ENCODE measurements at regions not wholly inside any gene's neighbourhood (a gene's known extent, or its start where the extent isn't known, plus 50 kb on each side); places are given as distances from the start of the nearest gene placed in this dataset.

DNA sequence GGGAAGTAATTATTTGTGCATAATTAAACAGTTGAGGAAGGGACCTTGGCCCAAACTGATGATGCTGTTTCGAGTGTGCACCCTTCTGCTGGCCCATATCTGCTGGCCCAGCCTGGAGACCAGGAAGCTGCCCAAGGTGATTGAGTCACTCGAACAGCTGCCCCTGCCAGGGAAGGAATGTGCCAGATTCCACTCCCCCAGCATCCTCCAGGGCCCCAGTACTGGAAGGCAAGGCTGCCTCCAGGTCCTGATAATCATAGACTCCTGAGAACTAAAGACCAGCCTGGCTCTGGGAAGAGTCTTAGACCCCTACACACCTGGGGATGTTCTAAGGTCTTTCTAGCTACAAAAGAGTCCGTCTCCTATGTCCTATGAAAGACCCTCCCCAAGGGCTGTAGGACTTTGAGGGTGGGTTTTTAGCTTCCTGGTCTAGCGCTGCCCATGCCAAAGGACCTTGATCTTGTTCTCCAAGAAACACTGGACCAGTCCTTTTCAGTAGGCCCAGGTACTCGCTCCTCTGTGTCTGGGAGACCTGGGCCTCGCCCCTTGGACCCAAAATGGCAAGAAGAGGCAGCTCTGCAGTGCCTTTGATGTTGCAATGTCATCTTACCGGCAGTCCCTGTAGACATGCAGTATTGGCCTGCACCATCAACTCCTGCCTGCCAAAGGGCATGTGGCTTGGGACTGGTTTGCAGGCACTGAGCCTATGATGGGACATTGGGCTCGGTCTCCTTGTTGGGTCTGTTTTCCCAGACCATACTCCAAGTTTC, 103.2 kb upstream of the GPR26 start:
- no peak for DNase-seq

DNA sequence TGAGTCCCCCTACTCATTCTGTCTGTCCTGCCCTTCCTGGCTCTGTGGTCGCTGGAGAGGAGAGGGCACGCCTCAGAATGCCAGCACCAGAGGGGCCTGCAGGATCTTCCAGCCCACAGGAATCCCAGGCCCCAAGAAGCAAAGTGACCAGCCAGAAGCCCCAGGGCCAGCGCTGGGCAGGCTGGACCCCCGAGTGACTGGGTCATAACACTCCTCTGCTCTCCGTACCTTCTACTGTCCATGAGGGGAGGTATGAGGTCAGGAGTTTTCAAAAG, 102.6 kb upstream of the GPR26 start:
- DNase-seq, result no peak

DNA sequence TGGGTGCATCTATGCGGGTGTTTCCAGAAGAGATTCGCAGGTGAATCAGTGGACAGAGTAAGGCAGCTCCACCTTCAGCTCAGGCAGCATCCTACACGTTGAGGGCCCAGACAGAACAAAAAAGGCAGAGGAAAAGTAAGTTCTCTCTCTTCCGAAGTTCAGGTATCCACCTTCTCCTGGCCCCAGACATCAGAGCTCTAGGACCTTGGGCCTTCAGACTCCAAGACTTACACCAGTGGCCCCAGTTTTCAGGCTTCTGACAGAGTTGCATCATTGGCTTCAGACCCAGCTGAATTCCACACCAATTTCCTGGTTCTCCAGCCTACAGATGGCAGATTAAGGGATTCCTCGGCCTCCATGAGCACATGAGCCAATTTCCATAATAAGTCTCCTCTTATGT, 102.2 kb upstream of the GPR26 start:
- no peak for DNase-seq

DNA sequence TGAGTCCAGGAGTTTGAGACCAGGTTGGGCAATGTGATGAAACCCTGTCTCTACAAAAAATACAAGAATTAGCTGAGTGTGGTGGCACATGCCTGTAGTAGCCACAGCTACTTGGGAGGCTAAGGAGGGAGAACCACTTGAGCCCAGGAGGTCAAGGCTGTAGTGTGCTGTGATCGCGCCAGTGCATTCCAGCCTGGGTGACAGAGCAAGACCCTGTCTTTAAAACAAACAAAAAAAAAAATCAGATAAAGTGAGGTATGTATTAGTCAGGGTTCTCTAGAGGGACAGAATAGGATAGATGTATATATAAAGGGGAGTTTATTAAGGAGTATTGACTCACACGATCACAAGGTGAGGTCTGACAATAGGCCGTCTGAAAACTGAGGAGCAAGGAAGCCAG, 101.5 kb upstream of the GPR26 start:
- no peak for DNase-seq

DNA sequence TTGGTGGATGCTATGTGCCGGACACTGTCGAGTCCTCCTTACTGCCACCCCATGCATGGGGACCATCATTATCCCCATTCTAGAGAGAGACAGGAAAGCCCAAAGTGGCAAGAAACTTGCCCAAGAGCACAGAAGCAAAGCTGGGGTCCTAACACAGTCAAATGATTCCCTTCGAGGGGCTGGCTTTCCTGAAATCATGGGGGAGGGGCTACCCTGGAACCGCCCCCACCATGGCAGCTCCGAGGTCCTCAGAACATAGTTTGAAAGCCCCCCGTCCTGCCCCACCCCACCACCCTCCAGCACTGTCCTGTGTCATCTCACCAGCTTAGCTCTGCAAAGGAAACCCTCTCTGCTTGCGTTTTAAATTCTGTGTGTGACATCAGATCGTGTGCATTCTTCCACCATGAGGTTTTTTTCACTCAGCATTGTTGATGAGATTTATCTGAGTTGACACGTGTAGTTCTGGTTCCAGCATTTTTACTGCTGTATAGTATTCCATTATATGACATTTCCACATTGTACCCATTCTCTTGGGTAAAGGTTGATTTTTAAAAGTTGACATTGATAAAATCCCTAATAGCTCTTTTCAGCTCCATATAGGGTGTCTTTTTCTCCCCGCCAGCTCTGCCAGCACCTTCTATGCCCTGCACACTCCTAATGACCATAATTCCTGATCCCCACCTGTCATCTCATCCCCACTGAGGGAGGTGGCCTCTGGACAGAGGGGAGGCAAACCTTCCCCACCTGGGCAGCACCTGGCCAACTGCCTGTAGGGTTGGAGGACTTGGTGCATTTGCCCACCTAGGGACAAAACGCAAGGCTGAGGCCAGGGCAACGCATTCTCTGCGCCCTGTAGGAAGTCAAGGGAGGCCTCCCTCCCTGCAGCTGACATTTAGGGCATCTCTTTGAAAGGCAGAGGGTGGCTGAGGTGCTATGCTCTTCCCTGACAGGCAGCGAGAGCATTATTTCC, 100.2 kb upstream of the GPR26 start:
- no peak for DNase-seq

DNA sequence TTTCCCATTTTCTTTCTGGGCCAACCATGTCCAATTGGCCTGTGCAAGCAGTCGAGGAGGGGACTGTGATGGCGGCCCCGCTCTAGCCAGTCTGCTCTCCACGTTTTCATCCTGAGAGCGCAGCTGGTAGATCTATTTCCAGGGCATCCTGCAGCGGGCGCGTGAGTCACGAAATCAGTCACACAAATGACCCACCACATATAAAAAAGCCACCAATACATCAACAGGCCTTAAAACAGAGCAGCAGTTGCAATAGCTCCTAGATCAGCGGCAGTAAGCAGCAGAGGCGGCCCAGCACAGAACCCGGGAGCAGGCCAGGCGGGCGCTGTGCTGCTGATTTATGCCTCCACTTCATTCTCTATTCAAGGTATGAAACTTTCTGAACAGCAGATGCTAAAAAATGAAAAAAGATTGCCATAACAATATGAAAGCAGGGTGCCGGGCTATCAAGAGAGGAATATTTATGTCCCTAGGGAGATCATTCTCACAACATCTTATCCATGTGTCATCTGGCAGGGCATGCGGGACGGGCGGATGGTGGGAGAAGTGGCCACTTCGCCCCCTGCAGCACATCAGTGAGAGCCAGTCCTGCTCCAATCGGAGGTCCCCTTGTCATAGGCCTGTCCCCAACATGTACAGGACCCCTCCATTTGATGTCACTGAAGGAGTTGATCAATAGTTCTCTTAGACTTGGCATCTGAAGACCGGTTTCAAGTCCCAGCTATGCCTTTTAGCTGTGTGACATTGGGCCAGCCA, 98.0 kb upstream of the GPR26 start:
- no peak for DNase-seq

DNA sequence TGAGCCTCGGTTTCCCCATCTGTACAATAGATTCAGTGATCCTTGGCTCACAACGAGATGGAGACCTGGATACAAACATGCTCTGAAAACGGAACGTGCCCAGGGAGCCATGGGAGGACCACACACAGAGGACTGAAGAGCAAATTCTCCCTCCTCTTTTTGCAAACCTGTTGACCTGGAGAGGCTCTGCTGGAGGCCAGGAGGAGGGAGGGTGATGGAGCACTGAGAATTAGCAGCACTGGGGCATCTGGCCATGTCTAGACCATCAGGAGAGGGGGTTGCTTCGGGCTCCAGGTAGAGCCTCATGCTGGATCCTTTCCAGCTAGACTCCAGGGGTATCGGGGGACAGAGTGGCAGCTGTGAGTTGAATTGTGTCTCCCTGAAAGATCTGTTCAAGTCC, 97.4 kb upstream of the GPR26 start:
- DNase-seq, result no peak

DNA sequence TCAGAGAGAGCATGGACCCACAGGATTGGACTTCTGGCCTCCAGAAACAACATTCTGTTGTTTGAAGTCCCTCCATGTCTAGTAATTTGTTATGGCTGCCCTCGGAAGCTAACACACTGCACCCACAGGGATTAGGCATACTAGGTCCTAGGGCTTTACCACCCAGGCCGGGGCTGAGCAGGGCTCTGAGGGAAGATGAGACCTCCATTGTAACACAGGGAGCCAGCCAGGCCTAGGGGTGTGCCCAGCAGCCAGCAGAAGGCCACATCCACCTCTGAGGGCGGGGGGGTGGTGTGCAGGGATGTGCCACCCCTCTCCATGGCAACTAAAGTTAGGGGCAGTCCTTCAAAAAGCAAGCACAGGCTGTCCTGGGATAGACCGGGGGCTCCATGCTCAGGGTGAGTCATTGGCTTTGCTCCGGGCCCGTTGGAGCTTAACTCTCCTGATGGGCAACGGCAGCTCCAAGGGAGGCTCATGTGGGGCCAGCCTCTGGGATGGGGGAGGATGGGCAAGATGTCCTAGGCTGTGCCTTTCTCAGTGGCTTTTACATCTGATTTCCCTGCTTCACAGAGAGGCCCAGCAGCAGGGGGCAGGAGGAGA, 96.6 kb upstream of the GPR26 start:
- no peak for DNase-seq

DNA sequence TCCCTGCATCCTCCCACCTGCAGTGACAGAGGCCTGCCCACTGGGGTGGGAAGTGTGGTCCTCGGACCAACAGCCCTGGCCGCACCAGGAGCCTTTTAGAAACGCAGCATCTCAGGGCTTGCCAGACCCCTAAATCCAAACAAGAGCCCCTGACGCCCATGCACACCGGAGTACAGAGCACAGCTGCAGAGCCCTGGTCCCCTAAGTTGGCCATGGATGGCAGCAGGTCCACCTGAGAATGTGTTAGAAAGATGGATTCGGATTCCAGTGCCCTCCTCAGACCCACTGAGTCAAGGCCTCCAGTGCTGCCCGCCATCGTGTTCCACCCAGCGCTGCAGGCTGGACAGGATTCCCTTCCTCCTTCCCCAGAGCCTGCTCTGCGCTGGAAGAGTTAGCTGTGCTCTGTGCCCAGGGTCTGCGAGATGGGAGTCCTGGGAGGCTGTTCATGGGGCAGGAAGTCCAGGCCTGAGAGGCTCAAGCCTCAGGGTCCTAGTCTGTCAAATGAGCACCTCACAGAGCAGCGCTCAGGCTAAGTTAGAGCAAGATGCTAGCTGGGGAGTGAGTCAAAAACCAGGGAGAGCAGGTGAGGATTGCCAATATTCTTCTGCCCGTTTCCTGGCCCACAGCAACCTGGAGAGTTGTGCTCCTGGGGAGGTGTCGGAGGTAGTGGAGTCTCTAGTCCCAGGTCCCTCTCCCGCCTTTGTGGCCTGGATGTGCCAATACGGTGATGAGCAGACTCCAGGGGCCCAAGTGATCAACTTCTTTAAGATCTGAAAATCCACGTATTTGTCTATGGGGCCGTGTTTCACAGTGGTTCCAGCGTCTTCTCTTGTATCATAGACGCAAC, 95.9 kb upstream of the GPR26 start:
- no peak for DNase-seq

DNA sequence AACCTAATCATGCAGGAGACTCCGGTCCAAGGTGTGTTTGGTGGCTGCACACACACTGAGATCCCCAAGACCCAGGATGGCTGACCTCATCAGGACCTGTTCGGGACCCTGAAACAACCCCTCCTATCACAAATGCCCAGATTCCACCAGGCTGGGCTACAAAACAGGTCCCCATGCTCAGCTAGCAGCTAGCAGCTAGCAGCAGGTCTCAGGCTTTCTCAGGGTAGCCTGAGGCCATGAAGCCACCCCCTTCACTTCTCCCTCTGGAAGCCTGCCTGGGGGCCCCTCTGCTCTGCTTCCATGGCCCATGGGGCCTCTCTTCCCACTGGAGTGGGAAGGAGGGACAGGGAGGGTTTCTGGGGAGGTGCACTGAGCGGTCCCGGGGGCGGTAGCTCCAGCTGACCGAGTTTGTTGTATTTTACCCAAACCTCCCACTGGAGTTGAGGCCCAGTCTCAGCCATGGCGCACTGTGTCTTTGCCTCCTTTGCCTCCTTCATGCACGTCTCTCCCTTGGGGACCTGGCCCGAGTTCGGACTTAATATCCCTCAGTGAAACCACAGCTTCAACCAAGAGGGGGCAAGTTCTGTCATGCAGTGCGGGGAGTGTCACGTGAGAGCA, 95.1 kb upstream of the GPR26 start:
- DNase-seq, result no peak

DNA sequence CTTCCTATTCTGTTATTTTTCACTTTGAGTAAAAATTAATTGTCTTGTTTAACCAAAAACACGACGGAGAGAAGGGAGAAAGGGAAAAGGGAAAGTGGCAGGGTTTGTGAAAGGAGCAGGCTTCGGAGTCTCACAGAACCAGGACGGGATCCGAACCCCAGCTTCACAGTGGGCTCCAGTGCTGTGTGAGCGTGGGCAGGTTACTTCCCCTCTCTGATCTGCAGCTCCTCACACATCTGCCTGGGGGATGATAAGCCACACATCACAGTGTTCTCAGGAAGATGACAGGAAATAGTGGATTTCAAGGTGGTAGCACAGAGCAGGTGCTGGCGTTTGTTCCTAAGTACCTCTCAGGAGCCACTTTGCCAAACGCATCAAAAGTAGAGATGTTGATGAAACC, 94.2 kb upstream of the GPR26 start:
- no peak for DNase-seq

DNA sequence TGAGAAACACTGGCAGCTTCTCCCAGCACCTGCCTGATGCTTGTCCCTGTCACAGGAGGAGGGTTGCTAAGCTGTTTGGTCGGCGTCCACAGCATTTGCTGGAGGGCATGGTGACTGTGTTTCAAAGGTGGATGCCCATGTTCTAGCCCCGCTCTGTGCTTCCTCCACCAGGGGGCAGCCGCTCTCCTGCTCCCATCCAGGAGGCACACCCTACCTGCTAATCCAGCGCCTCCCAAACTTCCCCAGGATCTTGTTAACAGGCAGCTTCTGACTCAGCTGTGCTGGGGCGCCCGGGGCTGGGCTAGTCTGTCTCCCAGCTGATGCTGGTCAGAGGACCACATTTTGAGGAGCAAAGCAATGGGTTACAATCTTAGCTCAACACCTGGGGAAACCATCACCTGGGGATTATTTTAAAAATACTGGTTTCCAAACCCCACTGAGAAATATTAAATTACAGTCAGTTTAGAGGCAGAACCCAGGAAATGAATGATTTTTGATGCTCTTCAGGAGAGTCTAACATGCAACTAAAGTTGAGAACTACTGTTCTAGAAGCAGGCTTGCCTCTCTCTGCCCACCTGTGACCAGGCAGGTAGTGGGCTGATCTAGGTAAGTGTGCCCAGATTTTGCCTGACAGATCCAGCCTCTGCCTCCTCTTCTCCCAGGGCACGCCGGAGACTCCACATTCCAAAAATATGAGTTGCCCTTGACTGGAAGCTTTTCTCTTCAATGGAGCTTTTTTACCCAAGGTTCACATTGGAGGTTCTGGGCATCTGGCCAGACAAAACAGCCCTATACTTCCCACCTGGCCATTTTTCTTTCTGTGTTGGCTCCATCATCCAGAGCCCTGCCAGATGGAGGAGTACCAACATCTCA, 92.7 kb upstream of the GPR26 start:
- DNase-seq, result peak; percentile 40

DNA sequence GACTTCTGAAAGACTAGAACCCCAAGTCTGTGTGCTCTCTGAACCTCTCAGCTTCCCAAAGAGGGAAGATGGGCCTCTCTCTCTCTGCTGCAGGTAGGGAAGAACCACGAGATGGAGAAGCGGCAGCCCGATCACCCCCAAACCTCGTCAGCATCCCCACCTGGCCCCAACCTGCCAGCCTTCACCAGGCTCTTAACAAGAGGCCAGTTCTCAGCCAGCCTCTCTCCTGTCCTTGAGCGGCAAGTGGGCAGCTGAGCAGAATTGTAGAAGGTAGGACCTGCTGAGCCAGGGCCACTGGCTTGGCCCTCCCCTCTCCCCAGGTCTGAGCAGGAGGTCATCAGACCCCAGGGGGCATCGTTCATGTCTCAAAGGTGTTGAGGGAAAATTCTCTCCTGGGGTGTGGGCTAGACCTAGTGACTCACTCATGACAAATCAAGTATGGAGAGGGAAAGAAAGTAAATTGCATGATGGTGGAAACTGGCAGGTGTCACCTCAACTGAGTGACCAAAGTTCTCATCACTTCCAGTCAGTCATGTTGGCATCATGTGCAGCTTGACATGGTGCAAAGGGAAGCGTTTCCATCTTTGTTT, 92.0 kb upstream of the GPR26 start:
- DNase-seq, result no peak

DNA sequence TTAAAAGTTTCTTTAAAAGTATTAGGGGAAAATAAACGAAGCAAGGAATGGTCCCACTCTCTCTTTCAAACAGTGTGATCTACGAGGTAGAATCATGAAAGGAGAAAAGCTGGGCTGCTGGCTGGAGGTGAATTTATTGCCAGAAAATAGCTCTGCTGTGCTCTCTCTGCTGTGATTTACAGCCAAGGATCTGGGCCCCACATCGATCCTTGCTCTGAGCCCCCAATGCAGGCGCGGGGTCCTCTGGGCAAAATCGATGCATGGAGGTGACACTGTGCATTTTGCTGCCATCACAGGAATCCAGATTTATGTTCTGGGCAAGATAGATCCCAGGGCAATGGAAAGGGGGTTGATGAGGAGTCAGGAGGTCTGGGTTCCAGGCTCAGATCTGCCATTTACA, 91.0 kb upstream of the GPR26 start:
- DNase-seq, result no peak

DNA sequence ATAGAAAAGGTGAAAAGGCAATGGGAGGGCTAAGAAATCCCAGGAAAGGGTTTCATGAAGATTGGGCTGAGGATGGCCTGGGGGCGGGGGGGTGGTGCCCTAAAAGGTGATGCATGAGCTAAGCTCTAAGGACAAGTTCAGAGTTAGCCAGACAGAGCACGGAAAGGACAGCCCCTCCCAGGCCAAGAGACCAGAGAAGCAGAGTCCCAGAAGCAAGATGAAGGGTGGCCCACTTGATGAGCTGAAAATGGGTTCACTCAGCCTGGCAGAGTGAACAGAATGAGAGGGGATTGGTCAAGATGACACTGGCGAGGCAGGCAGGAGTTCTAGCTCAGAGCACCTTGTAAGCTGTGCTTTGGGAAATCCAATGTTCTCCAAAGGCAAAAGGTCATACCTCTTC, 89.4 kb upstream of the GPR26 start:
- DNase-seq, result no peak

DNA sequence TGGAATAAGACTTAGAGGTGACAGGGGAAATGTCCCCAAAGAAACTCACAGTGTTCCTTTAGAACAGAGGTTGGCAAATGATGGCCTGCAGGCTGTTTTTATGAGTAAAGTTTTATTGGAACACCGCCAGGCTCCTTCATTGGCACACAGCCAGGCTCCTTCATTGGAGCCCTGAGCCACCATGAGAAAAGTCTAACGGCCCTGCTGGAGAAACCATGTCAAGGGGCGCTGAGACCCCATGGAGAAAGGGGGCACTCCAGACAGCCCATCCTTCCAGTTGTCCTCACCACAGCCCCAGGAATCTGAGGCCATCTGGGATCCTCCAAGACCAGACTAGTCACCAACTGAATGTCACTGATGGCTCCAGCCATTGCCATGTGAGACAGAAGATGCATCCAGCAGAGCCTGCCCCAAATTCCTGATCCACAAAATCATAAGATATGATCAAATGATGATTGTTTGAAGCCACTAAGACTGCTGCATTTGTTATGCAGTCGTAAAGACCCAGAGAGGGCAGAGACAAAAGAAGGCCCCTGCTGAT, 88.2 kb upstream of the GPR26 start:
- no peak for DNase-seq

DNA sequence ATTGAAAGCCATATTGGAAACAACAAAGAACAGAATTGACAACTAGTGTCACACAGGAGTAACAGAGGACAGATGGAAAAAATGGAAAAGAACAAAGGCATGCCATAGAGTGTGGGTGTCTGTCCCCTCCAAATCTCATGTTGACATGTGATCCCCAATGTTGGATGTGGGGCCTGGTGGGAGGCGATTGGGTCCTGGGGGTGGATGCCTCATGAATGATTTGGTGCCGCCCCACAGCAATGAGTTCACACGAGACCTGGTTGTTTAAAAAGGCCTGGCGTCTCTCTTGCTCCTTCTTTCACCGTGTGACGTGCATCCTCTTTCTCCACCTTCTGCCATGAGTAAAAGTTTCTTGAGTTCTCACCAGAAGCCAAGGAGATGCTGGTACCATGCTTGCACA, 87.4 kb upstream of the GPR26 start:
- no peak for DNase-seq

DNA sequence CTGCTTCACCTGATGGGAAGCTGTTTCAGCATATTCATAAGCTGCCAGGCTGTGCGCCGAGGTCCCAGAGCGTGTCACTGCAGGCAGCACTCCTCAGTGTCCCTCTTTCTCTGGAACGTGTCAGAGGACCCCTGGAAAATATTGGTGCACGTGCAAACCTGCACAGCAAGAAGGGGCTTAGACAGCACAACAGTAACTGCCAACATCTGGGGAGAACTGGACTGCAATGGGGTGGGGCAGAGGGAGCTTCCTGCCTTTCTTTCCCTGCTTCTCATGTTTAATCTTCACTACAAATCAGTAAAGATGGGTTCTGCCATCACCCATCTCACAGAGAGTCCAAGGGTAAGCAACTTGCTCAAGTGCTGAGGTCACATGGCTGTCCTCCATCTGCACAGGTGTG, 86.5 kb upstream of the GPR26 start:
- DNase-seq, result no peak

DNA sequence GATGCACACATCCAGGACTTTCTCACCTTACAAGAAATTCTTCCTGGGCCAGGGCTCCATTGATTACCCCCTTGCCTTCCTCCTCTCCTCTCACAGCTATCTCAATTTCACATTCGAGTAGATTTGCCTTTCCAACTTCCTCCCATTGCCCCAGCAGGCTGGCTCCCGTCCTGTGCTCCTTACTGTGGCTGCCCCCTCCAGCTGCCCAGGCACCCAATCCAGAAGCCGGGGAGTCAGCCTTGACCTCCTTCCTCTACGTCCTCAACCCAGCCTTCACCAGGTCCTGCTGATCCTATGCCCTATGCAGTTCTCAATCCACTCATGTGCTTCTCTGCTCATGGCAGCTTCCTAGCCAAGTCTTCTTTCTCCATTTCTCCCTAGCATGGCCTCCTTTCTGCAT, 85.7 kb upstream of the GPR26 start:
- no peak for DNase-seq

DNA sequence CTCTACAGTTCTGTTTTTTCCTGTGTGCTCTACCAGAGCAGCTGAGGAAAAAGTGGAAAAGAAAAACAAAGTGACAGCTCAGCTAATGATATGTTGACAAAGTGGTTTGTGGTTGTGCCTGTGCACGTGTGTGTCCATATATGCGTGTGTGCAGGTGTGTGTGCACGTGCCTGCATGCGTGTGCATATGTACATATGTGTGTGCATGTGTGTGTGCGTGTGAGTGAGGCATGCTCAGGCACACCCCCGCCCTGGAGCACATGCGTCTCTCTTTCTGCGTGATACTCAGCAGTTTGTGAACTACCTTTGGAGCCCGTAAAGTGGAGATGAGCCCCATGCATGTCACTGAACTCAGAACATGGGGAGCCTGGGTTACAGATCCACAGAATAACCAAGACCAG, 84.5 kb upstream of the GPR26 start:
- DNase-seq, result no peak
